ENCODE measurements at regions not wholly inside any gene's neighbourhood (a gene's known extent, or its start where the extent isn't known, plus 50 kb on each side); places are given as distances from the start of the nearest gene placed in this dataset.

DNA sequence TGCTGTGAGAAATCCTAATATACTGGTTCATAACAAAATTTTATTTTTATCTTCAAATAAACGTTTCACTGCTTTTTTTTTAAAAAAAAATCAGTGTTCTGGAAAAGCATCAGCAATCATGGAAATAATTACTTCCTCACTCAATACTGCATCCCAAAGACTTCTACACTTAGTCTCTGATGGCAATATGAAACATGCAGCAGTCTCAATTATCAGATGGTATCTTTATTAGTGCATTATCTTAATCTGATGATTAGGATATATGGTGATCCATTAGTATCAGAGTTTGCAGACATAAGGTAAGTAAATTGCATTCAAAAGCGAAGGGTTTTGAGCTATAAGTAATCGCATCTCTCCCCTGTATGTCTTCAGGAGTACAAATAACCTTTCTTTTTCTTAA is 218.3 kb upstream of the EDNRB start:
- TF ChIP-seq, protein P1, sequence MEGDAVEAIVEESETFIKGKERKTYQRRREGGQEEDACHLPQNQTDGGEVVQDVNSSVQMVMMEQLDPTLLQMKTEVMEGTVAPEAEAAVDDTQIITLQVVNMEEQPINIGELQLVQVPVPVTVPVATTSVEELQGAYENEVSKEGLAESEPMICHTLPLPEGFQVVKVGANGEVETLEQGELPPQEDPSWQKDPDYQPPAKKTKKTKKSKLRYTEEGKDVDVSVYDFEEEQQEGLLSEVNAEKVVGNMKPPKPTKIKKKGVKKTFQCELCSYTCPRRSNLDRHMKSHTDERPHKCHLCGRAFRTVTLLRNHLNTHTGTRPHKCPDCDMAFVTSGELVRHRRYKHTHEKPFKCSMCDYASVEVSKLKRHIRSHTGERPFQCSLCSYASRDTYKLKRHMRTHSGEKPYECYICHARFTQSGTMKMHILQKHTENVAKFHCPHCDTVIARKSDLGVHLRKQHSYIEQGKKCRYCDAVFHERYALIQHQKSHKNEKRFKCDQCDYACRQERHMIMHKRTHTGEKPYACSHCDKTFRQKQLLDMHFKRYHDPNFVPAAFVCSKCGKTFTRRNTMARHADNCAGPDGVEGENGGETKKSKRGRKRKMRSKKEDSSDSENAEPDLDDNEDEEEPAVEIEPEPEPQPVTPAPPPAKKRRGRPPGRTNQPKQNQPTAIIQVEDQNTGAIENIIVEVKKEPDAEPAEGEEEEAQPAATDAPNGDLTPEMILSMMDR (IDR thresholded peaks at IDR 0.05; ENCODE audit: low read length) = no peak
- no peak for TF ChIP-seq EZH2 (IDR thresholded peaks at IDR 0.05; ENCODE audit: borderline replicate concordance, low read length)

Data from OCI-LY1 (cell line).